HUES48 (cell line): ENCODE measurements at regions not wholly inside any gene's neighbourhood (a gene's known extent, or its start where the extent isn't known, plus 50 kb on each side); places are given as distances from the start of the nearest gene placed in this dataset.

ENCODE experiments used
- H3K27ac ChIP-seq: one replicate; pipeline ENCODE4 v1.7.0; 2013; ENCODE audit warnings: low read depth, low read length, inconsistent platforms
- H3K27me3 ChIP-seq: 2 replicates; pipeline ENCODE4 v1.6.1; 2013; ENCODE audit warnings: mild to moderate bottlenecking, low read length; ENCODE audit not compliant: control insufficient read depth, insufficient read depth
- H3K36me3 ChIP-seq: 2 replicates; pipeline ENCODE4 v1.6.1; 2013; ENCODE audit warnings: low read length; ENCODE audit not compliant: control insufficient read depth, insufficient read depth
- H3K4me1 ChIP-seq: 2 replicates; pipeline ENCODE4 v1.6.1; 2013; ENCODE audit warnings: mild to moderate bottlenecking, low read length; ENCODE audit not compliant: control insufficient read depth, insufficient read depth
- H3K4me3 ChIP-seq: 2 replicates; pipeline ENCODE4 v1.5.1; 2013; ENCODE audit warnings: mild to moderate bottlenecking, low read depth, low read length
- H3K9ac ChIP-seq: 2 replicates; pipeline ENCODE4 v1.6.1; 2013; ENCODE audit warnings: mild to moderate bottlenecking, low read depth, low read length, moderate library complexity
- H3K9me3 ChIP-seq: 2 replicates; pipeline ENCODE4 v1.6.1; 2013; ENCODE audit warnings: low read length; ENCODE audit not compliant: control insufficient read depth, insufficient read depth

DNA sequence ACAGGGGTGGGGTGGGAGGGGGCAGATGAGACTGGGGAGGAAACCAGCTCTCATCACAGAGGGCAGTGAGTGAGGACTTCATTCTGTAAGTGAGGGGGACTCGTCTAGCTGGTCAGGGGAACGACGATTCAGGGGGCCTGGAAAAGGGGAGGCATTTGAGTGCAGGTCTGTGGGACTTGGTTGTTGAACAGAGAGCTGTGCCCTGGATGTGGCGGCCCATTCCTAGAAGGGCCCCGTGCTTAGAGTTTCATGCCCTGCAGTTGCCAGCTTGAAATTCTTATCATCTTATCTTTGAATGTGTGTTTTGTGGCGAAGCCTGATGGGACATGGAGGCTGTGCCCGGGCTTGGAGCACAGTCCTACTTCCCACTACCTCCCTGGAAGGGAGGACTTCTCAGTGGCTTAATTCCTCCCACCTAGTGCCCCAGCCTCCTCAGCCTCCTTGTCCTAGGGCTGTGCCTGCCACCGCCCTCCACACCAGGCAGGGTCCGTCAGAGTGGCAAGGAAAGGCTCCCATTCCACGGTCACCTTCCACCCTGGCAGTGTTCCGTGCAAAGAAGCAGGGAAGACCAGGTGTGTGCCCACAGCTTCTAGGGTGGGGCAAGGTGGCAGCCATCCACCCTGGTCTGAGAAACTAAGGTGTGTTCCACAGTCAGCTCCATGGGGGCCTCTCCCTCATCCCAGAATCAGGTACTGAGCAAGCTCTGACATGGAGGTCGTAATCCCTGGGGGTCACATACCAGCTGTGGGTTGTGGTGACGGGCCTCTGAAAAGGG is 59.7 kb upstream of the LMO1 start:
- H3K36me3 ChIP-seq, result no peaks in the 10 kb centered on the region
- H3K4me1 ChIP-seq, result peaks cover 17% of the 10 kb centered on the region
- no peaks in the 10 kb centered on the region for H3K27me3 ChIP-seq
- H3K9ac ChIP-seq, result no peak overlapping the region
- no peak overlapping the region for H3K4me3 ChIP-seq
- H3K27ac ChIP-seq, result no peak overlapping the region
- H3K9me3 ChIP-seq, result no peaks in the 10 kb centered on the region

DNA sequence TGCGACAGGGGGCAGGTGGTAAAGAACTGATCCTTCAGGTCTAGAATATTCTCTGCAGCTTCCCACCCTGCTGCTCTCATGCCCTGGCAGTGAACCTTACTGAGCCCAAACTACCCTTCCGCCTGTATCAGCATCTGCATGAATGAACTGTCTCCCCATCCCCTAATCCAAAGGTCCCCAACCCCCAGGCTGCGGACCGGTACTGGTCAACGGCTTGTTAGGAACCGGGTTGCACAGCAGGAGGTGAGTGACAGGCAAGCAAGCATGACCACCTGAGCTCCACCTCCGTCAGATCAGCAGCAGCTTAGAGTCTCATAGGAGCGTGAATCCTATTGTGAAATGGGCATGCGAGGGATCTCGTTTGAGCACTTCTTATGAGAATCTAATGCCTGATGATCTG is 58.2 kb upstream of the LMO1 start:
- Histone ChIP-seq H3K4me3 (no peak overlapping the region), H3K9ac (no peak overlapping the region), H3K4me1 (peaks cover 6% of the 10 kb centered on the region; the same call in 1 of the 2 replicates), H3K27ac (no peak overlapping the region), H3K27me3 (no peaks in the 10 kb centered on the region), H3K9me3 (no peaks in the 10 kb centered on the region), H3K36me3 (no peaks in the 10 kb centered on the region)

DNA sequence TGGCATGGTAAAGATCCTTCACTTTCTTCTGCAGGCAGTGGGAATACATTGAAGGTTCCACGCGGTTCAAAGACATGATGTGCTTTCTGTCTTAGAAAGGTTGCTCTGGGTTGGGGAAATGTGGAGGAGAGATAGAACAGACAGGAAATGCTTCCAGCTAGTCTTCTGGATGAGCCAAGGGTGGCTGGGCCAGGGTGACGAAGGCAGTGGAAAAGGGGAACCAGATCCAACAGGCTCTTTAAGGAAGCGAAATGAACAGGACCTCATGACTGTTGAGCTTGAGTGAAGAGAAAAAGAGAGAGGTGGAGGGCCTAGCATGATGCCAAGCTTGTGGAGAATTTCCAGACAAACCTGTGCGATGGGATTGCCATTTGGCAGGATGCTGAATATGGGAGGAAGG is 56.4 kb upstream of the LMO1 start:
- Histone ChIP-seq H3K27me3 (no peaks in the 10 kb centered on the region), H3K9me3 (no peaks in the 10 kb centered on the region), H3K4me1 (no peaks in the 10 kb centered on the region), H3K36me3 (no peaks in the 10 kb centered on the region), H3K9ac (no peak overlapping the region), H3K27ac (no peak overlapping the region), H3K4me3 (no peak overlapping the region)

DNA sequence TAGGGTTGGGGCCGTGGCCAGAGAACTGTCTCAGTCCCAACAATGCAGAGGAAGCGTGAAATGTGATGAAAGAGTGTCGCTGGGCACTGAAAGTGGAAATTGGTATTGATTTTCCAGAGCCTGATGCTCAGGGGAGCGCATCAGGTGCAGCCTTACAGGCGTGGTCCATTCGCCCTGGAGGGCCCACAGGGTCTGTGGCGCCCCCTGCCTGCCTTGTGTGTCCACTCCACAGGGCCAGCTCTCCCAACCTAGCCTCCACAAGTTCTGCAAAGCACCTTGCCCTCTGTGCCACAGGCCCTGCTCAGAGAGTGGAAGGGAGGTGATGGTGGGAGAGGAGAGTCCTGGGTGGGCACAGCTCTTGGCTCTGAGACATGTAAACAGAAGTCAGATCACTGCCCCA is 54.9 kb upstream of the LMO1 start:
- H3K27ac ChIP-seq, result no peak overlapping the region
- no peak overlapping the region for H3K4me3 ChIP-seq
- H3K36me3 ChIP-seq, result no peaks in the 10 kb centered on the region
- H3K9me3 ChIP-seq, result no peaks in the 10 kb centered on the region
- no peaks in the 10 kb centered on the region for H3K4me1 ChIP-seq
- no peaks in the 10 kb centered on the region for H3K27me3 ChIP-seq
- no peak overlapping the region for H3K9ac ChIP-seq

DNA sequence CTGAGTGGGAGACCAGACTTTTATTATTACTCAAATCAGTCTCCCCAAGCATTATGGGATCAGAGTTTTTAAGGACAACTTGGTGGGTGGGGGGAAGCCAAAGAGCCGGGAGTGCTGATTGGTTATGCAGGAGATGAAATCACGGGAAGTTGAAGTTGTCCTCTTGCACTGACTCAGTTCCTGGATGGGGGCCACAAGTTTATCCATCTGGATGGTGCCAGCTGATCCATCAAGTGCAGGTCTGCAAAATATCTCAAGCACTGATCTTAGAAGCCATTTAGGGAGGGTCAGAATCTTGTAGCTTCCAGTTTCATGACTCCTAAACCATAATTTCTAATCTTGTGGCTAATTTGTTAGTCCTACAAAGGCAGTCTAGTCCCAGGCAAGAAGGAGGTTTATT is 53.5 kb upstream of the LMO1 start:
- Histone ChIP-seq H3K36me3 (no peaks in the 10 kb centered on the region), H3K4me1 (no peaks in the 10 kb centered on the region), H3K9ac (no peak overlapping the region), H3K27me3 (no peaks in the 10 kb centered on the region), H3K27ac (no peak overlapping the region), H3K4me3 (no peak overlapping the region), H3K9me3 (no peaks in the 10 kb centered on the region)

DNA sequence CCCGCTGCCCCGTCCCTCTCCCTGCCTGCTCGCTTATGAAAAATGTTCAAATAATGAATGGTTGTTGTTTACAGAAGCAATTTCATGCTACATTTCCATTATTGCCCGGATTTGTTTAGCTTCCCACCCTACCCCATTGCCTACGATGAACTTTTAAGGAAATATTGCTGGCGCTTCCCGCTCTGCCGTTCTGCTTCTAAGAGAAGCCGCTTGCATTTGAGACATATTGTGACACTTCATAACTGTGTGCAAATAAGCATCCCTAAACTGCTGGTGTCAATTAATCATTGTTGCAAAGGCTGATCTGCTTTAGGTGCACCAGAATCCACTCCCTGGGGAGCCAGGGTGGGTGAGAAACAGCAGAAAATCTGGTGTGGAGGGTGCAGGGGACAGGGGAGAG is 52.3 kb upstream of the LMO1 start:
- Histone ChIP-seq H3K4me3 (no peak overlapping the region), H3K9me3 (no peaks in the 10 kb centered on the region), H3K36me3 (no peaks in the 10 kb centered on the region)

DNA sequence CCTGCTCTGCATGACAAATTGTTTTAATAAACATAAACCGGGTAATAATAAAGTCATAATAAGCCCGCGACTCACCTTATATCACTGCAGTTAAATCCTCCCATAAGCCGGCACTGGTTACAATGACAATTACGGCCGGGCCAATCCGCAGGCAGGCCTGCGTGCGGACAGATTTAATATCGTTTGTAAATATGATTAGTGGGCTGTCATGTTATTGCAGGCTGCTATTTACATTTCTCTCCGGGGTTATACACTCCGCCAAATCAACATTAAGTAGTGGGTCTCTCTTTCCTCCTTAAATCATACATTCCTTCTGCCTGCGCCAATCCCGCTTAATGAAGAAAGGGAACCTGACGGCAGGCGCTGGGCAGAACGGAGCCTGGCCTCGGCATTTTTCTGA is 51.8 kb upstream of the LMO1 start:
- Histone ChIP-seq H3K4me1 (peaks cover 3% of the 10 kb centered on the region; the same call in 1 of the 2 replicates), H3K9ac (no peak overlapping the region), H3K36me3 (no peaks in the 10 kb centered on the region), H3K4me3 (no peak overlapping the region), H3K9me3 (no peaks in the 10 kb centered on the region), H3K27me3 (no peaks in the 10 kb centered on the region), H3K27ac (no peak overlapping the region)

More for the DNA sequence above, 52.3 kb upstream of the LMO1 start:
- Histone ChIP-seq H3K27ac (no peak overlapping the region), H3K4me1 (no peaks in the 10 kb centered on the region; the same call in 1 of the 2 replicates), H3K27me3 (no peaks in the 10 kb centered on the region), H3K9ac (no peak overlapping the region)

DNA sequence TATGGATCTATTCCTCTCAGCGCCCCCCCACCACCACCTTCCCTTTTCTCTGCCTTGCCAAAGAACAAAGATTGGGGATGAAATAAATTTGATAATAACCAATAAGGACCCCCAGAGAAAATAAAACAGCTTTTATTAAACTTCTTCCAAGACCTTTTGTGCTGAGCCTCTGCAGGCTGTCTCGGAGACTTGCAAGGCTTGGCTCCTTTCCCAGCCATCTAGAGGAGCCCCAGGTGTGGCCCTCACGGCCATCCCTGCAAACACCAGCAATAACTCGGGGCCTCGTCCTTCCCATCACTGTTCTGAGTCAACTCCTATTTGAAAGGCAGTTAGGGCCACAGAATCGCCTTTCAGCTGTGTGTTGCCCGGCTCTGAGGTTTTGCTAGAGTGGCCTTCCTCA is 51.2 kb upstream of the LMO1 start:
- H3K9ac ChIP-seq, result no peak overlapping the region
- H3K4me3 ChIP-seq, result no peak overlapping the region
- no peaks in the 10 kb centered on the region for H3K27me3 ChIP-seq
- no peaks in the 10 kb centered on the region for H3K36me3 ChIP-seq
- peaks cover 3% of the 10 kb centered on the region; the same call in 1 of the 2 replicates for H3K4me1 ChIP-seq
- no peaks in the 10 kb centered on the region for H3K9me3 ChIP-seq
- H3K27ac ChIP-seq, result no peak overlapping the region

DNA sequence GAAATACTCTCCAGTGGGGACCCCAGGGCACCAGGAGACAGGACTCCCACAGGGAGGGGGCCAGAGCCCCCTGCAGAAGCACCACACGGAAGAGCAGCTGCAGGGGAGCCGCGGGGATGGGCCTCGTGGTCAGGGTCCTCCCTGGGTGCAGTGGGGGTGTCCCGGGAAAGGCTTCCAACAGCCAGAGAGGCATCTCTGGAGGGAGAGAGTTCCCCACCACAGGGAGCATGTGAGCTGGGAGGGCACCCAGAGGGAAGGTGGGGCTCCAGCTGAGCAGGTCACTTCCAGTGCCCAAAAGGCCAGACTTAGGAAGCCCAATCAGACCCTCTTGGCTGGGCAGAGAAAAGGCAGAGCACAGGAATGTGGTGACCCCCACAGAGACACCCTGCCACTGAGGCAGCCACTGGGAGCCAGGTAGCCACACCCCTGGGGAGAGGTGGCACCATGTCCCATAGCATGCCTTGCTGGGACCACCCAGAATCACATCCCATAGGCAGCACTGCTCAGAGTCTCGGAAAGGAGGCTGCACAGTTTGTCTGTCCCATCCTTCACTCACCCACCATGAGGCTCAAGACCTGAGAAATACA is 49.9 kb upstream of the LMO1 start:
- H3K27me3 ChIP-seq, result no peaks in the 10 kb centered on the region
- H3K4me3 ChIP-seq, result no peak overlapping the region

More for the DNA sequence above, 49.9 kb upstream of the LMO1 start:
- Histone ChIP-seq H3K9ac (no peak overlapping the region), H3K36me3 (no peaks in the 10 kb centered on the region), H3K4me1 (peaks cover 3% of the 10 kb centered on the region; the same call in 1 of the 2 replicates), H3K9me3 (no peaks in the 10 kb centered on the region), H3K27ac (no peak overlapping the region)
